ENCODE measurements at regions not wholly inside any gene's neighbourhood (a gene's known extent, or its start where the extent isn't known, plus 50 kb on each side); places are given as distances from the start of the nearest gene placed in this dataset.

GRCh38 chr5:124581738-124582560 is 164.5 kb downstream of the ZNF608 start:
- DNase-seq, result peak; percentile 74

- DNase-seq, result no peak
Observed at GRCh38 chr5:124580925-124581737, 165.3 kb downstream of the ZNF608 start.

GRCh38 chr5:124580512-124580911 is 165.9 kb downstream of the ZNF608 start:
- no peak for DNase-seq

- DNase-seq, result no peak
Observed at GRCh38 chr5:124576848-124577409, 169.5 kb downstream of the ZNF608 start.

- no peak for DNase-seq
Observed at GRCh38 chr5:124575725-124576124, 170.7 kb downstream of the ZNF608 start.

- no peak for DNase-seq
Observed at GRCh38 chr5:124574521-124575436, 171.7 kb downstream of the ZNF608 start.

- DNase-seq, result no peak
Observed at GRCh38 chr5:124572971-124573370, 173.5 kb downstream of the ZNF608 start.

GRCh38 chr5:124570285-124571035 is 176.0 kb downstream of the ZNF608 start:
- no peak for DNase-seq

- no peak for DNase-seq
Observed at GRCh38 chr5:124566875-124567450, 179.5 kb downstream of the ZNF608 start.

- DNase-seq, result peak; percentile 28
Observed at GRCh38 chr5:124561451-124561850, 185.0 kb downstream of the ZNF608 start.

GRCh38 chr5:124560370-124560769 is 186.1 kb downstream of the ZNF608 start:
- DNase-seq, result no peak

- no peak for DNase-seq
Observed at GRCh38 chr5:124557761-124558160, 188.7 kb downstream of the ZNF608 start.

- DNase-seq, result no peak
Observed at GRCh38 chr5:124554746-124555578, 191.5 kb downstream of the ZNF608 start.

GRCh38 chr5:124553911-124554310 is 192.5 kb downstream of the ZNF608 start:
- no peak for DNase-seq

- DNase-seq, result no peak
Observed at GRCh38 chr5:124552526-124552925, 193.9 kb downstream of the ZNF608 start.

- no peak for DNase-seq
Observed at GRCh38 chr5:124551939-124552279, 194.5 kb downstream of the ZNF608 start.

GRCh38 chr5:124550731-124551130 is 195.7 kb downstream of the ZNF608 start:
- DNase-seq, result no peak

GRCh38 chr5:124549891-124550436 is 196.5 kb downstream of the ZNF608 start:
- no peak for DNase-seq

- DNase-seq, result peak; percentile 41
Observed at GRCh38 chr5:124546643-124547042, 199.8 kb downstream of the ZNF608 start.

- DNase-seq, result no peak
Observed at GRCh38 chr5:124544366-124545055, 201.9 kb downstream of the ZNF608 start.
